ENCODE measurements at regions not wholly inside any gene's neighbourhood (a gene's known extent, or its start where the extent isn't known, plus 50 kb on each side); places are given as distances from the start of the nearest gene placed in this dataset.

DNA sequence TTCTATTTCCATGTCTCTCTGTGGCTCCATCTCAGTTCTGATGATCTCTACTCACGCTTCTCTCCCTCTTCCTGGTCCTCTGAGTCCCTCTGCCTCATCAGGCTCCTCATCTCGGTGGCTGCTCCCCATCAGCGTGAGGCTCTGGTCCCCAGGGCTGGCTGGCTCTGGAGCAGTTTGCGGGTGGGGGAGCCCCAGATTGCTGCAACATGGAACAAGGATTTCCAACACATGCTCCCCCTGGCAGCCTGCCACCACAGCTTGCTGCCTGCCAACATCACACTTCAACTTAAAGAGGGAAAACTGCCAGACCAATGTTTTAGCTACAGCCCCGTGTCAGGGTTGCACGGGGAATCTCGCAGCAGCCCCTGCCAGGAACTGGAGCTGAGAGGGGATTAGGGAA is 77.2 kb upstream of the NEK6 start:
- Histone ChIP-seq H3K9me3 (ENCODE audit: control insufficient read depth, insufficient read depth, low read depth, low read length) (no peaks in the 10 kb centered on the region), H3K9ac (ENCODE audit: low read length) (no peak overlapping the region), H3K36me3 (ENCODE audit: control insufficient read depth, insufficient read depth, low read length) (no peaks in the 10 kb centered on the region), H3K4me3 (ENCODE audit: low read depth, low read length) (no peak overlapping the region), H3K27ac (ENCODE audit: low read depth, low read length) (no peak overlapping the region), H3K4me1 (ENCODE audit: control insufficient read depth, insufficient read depth, low read length) (no peaks in the 10 kb centered on the region), H3K27me3 (ENCODE audit: control insufficient read depth, insufficient read depth, low read length) (no peaks in the 10 kb centered on the region)

- Histone ChIP-seq H3K27me3 (ENCODE audit: control insufficient read depth, insufficient read depth, low read length) (no peaks in the 10 kb centered on the region), H3K9ac (ENCODE audit: low read length) (no peak overlapping the region), H3K4me3 (ENCODE audit: low read depth, low read length) (no peak overlapping the region), H3K9me3 (ENCODE audit: control insufficient read depth, insufficient read depth, low read depth, low read length) (no peaks in the 10 kb centered on the region), H3K36me3 (ENCODE audit: control insufficient read depth, insufficient read depth, low read length) (no peaks in the 10 kb centered on the region), H3K4me1 (ENCODE audit: control insufficient read depth, insufficient read depth, low read length) (no peaks in the 10 kb centered on the region), H3K27ac (ENCODE audit: low read depth, low read length) (no peak overlapping the region)
Measured at GRCh38 chr9:124182741-124183140, 75.0 kb upstream of the NEK6 start.

DNA sequence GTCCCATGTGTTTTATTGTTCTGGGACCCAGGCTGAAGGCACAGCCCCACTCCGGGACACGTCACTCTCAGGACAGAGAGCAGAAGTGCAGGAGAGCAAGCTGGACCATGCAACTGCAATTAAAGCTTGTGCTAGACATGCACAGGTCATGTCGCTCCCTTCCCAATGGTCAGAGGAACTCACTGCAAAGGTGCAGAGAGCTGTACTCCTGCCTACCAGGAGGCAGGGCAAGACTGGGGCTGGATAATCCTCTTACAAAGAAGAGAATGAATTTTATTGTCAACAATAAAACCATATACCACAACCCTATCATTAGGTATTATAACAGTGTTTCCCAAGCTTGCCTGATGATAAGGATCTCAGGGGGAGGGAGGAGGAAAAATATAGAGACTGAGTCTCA is 74.0 kb upstream of the NEK6 start:
- Histone ChIP-seq H3K36me3 (ENCODE audit: control insufficient read depth, insufficient read depth, low read length) (no peaks in the 10 kb centered on the region), H3K27me3 (ENCODE audit: control insufficient read depth, insufficient read depth, low read length) (no peaks in the 10 kb centered on the region)

DNA sequence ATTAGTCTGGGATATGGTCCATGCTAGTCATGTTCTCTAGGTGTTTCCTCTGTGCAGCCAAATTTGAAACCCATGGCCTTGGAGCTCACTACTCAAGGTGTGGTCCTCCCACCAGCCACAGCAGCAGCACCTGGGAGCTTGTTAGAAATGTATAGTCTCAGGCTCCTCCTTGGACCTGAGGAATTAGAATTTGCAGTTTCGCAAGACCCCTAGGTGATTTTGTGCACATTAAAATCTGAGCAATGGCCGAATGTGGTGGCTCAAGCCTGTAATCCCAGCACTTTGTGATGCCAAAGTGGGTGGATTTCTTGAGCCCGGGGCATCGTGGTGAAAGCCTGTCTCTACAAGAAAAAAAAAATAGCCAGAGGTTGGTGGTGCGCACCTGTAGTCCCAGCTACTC is 72.3 kb upstream of the NEK6 start:
- Histone ChIP-seq H3K4me3 (ENCODE audit: low read depth, low read length) (no peak overlapping the region), H3K36me3 (ENCODE audit: control insufficient read depth, insufficient read depth, low read length) (no peaks in the 10 kb centered on the region), H3K9ac (ENCODE audit: low read length) (no peak overlapping the region), H3K27ac (ENCODE audit: low read depth, low read length) (no peak overlapping the region), H3K9me3 (ENCODE audit: control insufficient read depth, insufficient read depth, low read depth, low read length) (no peaks in the 10 kb centered on the region), H3K27me3 (ENCODE audit: control insufficient read depth, insufficient read depth, low read length) (no peaks in the 10 kb centered on the region), H3K4me1 (ENCODE audit: control insufficient read depth, insufficient read depth, low read length) (no peaks in the 10 kb centered on the region)

More for the DNA sequence above, 74.0 kb upstream of the NEK6 start:
- no peak overlapping the region for H3K27ac ChIP-seq (ENCODE audit: low read depth, low read length)
- no peak overlapping the region for H3K4me3 ChIP-seq (ENCODE audit: low read depth, low read length)
- H3K4me1 ChIP-seq (ENCODE audit: control insufficient read depth, insufficient read depth, low read length), result no peaks in the 10 kb centered on the region
- no peaks in the 10 kb centered on the region for H3K9me3 ChIP-seq (ENCODE audit: control insufficient read depth, insufficient read depth, low read depth, low read length)
- no peak overlapping the region for H3K9ac ChIP-seq (ENCODE audit: low read length)

DNA sequence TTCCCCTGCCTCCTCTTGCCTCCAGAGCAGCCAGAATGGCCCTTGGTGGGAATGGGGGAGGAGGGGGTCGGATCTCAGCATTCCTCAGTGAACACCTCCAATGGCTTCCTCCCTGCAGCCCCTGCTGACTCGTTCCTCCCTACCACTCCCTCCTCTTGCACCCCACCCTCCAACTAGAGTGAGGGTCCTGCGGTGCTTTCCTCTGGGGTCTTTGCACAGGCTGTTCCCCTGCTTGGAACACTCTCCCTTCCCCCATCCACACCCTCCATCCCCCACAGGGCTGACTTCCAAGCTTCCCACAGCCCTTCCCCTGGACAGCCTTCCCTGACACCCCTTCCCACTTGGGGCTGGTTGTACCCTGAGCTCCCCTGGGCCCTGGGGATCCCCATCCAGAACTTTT is 70.4 kb upstream of the NEK6 start:
- Histone ChIP-seq H3K4me3 (ENCODE audit: low read depth, low read length) (no peak overlapping the region), H3K9ac (ENCODE audit: low read length) (no peak overlapping the region), H3K27ac (ENCODE audit: low read depth, low read length) (no peak overlapping the region), H3K27me3 (ENCODE audit: control insufficient read depth, insufficient read depth, low read length) (no peaks in the 10 kb centered on the region), H3K36me3 (ENCODE audit: control insufficient read depth, insufficient read depth, low read length) (no peaks in the 10 kb centered on the region), H3K9me3 (ENCODE audit: control insufficient read depth, insufficient read depth, low read depth, low read length) (no peaks in the 10 kb centered on the region), H3K4me1 (ENCODE audit: control insufficient read depth, insufficient read depth, low read length) (no peaks in the 10 kb centered on the region)

DNA sequence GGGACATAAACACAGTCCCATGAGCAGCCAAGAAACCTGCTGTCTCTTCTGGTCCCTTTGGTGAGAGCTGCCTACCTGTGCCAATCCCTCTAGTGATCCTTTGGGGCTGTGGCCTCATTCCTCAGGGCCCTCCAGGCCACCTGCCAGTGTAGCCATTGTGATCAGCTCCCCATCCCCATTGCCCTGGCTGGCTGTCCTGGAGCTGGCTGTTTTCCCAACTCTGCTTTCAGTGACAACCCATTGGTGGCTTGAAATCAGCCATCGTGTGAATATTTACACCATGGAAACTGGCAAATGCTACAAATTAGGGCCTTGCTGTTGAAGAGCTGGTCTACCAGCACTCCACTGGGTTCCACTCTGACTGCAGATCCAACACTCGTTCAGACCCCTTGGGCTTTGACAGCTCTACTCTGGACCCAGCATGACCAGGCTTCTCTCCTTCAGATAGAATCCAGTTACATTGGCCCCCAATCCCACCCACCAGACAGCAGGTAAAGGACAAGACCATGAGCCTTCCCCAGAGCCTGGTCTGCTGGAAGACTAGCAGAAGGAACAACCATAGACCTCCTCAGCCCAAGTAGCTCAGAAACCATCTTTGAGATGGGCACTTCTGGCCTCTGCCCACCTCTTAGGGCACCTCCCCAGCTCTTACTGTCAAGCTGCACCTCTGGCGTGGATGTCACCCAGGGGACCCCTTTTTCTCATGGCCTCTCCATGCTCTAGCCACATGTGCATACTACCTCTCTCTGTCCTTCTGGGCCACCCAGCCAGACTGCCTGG is 69.2 kb upstream of the NEK6 start:
- Histone ChIP-seq H3K9me3 (ENCODE audit: control insufficient read depth, insufficient read depth, low read depth, low read length) (no peaks in the 10 kb centered on the region), H3K4me1 (ENCODE audit: control insufficient read depth, insufficient read depth, low read length) (no peaks in the 10 kb centered on the region), H3K9ac (ENCODE audit: low read length) (no peak overlapping the region), H3K27me3 (ENCODE audit: control insufficient read depth, insufficient read depth, low read length) (no peaks in the 10 kb centered on the region), H3K4me3 (ENCODE audit: low read depth, low read length) (no peak overlapping the region), H3K27ac (ENCODE audit: low read depth, low read length) (no peak overlapping the region), H3K36me3 (ENCODE audit: control insufficient read depth, insufficient read depth, low read length) (no peaks in the 10 kb centered on the region)

- Histone ChIP-seq H3K27ac (ENCODE audit: low read depth, low read length) (no peak overlapping the region), H3K9me3 (ENCODE audit: control insufficient read depth, insufficient read depth, low read depth, low read length) (0 out of 2 replicates have a peak, but pooled peaks cover under 1% of the 10 kb centered on the region), H3K27me3 (ENCODE audit: control insufficient read depth, insufficient read depth, low read length) (no peaks in the 10 kb centered on the region), H3K4me3 (ENCODE audit: low read depth, low read length) (no peak overlapping the region), H3K4me1 (ENCODE audit: control insufficient read depth, insufficient read depth, low read length) (no peaks in the 10 kb centered on the region), H3K9ac (ENCODE audit: low read length) (no peak overlapping the region), H3K36me3 (ENCODE audit: control insufficient read depth, insufficient read depth, low read length) (no peaks in the 10 kb centered on the region)
Measured at GRCh38 chr9:124190761-124191160, 67.0 kb upstream of the NEK6 start.

DNA sequence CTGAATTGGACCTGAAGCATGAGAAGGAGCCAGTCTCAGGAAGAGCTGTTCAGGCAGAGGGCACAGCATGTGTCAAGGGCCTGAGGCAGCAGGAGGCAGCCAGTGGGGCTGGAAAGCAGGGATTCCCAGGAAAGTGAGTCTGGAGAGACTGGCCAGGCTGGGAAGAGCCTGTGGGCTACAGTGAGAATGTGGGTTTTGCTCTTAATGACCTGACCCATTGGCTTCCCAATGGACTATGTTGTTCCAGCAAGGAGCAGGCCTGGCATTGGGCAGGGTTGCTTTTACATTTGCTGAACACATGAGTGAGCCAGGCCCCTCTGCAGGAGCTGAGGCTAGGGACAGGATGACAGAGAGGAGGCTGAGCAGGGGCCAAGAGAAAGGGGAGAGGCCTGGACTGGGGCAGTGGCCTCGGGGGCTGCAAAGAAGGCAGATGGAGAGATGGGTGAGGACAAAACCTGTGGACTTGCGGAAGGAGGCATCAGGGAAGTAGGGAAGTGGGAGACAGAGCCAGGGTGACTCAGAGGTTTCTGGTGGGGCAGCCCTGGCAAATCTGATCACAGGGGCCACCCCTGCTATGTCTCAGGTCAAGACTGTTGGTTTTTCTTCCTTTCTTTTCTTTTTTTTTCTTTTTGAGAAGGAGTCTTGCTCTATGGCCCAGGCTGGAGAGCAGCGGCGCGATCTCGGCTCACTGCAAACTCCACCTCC is 65.9 kb upstream of the NEK6 start:
- no peak overlapping the region for H3K27ac ChIP-seq (ENCODE audit: low read depth, low read length)
- 0 out of 2 replicates have a peak, but pooled peaks cover 4% of the 10 kb centered on the region for H3K9me3 ChIP-seq (ENCODE audit: control insufficient read depth, insufficient read depth, low read depth, low read length)
- no peak overlapping the region for H3K9ac ChIP-seq (ENCODE audit: low read length)
- no peaks in the 10 kb centered on the region for H3K27me3 ChIP-seq (ENCODE audit: control insufficient read depth, insufficient read depth, low read length)
- H3K4me3 ChIP-seq (ENCODE audit: low read depth, low read length), result no peak overlapping the region
- no peaks in the 10 kb centered on the region for H3K36me3 ChIP-seq (ENCODE audit: control insufficient read depth, insufficient read depth, low read length)
- no peaks in the 10 kb centered on the region for H3K4me1 ChIP-seq (ENCODE audit: control insufficient read depth, insufficient read depth, low read length)

DNA sequence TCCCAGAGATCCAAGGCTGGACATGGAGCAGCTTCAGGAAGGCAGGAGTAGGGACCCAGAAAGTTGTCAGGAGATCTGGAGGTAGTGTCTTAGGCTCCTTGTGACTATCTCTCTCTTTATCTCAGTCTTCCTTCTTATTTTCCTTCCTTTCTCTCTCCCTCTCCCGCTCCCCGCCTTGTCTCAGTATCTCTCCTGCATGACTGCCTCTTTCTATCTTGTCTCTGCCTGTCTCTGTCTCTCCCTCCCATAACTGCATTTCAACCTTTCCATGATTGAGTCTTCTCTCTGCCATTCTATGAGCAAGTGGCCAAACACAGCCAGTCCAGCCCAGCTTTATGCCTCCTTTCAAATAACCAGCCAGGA is 61.0 kb upstream of the NEK6 start:
- Histone ChIP-seq H3K9me3 (ENCODE audit: control insufficient read depth, insufficient read depth, low read depth, low read length) (0 out of 2 replicates have a peak, but pooled peaks cover 4% of the 10 kb centered on the region), H3K27me3 (ENCODE audit: control insufficient read depth, insufficient read depth, low read length) (no peaks in the 10 kb centered on the region), H3K36me3 (ENCODE audit: control insufficient read depth, insufficient read depth, low read length) (no peaks in the 10 kb centered on the region), H3K4me3 (ENCODE audit: low read depth, low read length) (no peak overlapping the region), H3K27ac (ENCODE audit: low read depth, low read length) (no peak overlapping the region), H3K9ac (ENCODE audit: low read length) (no peak overlapping the region), H3K4me1 (ENCODE audit: control insufficient read depth, insufficient read depth, low read length) (no peaks in the 10 kb centered on the region)

GRCh38 chr9:124197177-124198095 is 60.3 kb upstream of the NEK6 start:
- H3K27me3 ChIP-seq (ENCODE audit: control insufficient read depth, insufficient read depth, low read length), result no peaks in the 10 kb centered on the region
- H3K9ac ChIP-seq (ENCODE audit: low read length), result no peak overlapping the region
- no peaks in the 10 kb centered on the region for H3K4me1 ChIP-seq (ENCODE audit: control insufficient read depth, insufficient read depth, low read length)
- H3K9me3 ChIP-seq (ENCODE audit: control insufficient read depth, insufficient read depth, low read depth, low read length), result 0 out of 2 replicates have a peak, but pooled peaks cover 4% of the 10 kb centered on the region
- no peak overlapping the region for H3K27ac ChIP-seq (ENCODE audit: low read depth, low read length)
- H3K36me3 ChIP-seq (ENCODE audit: control insufficient read depth, insufficient read depth, low read length), result no peaks in the 10 kb centered on the region
- H3K4me3 ChIP-seq (ENCODE audit: low read depth, low read length), result no peak overlapping the region

All from HUES6 (cell line).